ENCODE measurements at regions not wholly inside any gene's neighbourhood (a gene's known extent, or its start where the extent isn't known, plus 50 kb on each side); places are given as distances from the start of the nearest gene placed in this dataset.

DNA sequence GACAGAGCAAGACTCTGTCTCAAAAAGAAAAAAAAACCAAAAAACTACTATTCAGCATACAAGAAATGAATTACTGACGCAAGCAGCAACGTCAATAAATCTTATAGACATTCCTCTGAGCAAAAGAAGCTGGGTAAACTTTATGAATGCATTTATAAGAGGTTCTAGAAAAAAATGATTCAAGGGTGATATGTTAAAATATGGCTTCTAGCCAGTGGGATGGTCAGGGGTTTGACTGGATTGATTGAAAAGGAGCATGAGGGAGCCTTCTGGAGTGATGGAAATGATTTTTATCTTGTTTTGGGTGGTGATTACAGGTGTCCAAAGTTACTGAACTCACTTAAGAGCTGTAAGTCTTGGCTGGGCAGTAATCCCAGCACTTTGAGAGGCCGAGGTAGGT lies 64.9 kb upstream of the SALL4 start:
- no peak for DNase-seq

DNA sequence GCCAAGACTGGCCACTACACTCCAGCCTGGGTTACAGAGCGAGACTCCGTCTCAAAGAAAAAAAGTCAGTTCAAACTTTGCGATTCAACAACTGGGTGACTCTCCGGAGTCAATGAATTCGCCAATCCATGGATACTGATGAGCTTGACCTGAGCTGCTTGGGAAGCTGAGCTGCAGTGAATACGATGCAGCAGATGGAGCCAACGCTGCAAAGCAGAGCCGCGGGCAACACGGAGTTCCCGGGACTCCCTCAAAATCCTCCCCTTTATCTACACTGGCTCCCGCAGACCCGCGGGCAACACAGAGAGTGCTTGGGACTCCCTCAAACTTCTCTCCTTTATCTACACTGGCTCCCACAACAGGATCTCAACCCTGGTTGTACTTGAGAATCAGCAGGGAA lies 62.6 kb upstream of the SALL4 start:
- no peak for DNase-seq

DNA sequence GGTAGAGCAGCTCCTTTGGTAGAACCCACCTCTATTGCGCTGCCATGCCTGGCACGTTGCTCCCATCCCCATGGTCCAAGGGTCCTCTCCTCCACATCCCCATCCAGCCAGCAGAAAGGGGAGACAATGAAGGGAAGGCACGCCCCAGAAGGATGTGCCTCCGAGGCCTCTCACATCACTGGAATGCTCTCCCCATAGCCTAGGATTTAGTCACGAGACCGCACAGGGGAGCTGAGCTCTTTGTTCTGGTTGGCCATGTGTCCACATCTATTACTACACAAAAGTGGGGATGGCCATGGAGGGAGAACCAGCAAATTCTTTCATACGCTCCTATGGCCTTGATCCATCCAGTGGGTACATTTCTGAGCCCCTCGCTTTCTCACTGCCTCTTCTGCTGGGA lies 60.5 kb upstream of the SALL4 start:
- no peak for DNase-seq

DNA sequence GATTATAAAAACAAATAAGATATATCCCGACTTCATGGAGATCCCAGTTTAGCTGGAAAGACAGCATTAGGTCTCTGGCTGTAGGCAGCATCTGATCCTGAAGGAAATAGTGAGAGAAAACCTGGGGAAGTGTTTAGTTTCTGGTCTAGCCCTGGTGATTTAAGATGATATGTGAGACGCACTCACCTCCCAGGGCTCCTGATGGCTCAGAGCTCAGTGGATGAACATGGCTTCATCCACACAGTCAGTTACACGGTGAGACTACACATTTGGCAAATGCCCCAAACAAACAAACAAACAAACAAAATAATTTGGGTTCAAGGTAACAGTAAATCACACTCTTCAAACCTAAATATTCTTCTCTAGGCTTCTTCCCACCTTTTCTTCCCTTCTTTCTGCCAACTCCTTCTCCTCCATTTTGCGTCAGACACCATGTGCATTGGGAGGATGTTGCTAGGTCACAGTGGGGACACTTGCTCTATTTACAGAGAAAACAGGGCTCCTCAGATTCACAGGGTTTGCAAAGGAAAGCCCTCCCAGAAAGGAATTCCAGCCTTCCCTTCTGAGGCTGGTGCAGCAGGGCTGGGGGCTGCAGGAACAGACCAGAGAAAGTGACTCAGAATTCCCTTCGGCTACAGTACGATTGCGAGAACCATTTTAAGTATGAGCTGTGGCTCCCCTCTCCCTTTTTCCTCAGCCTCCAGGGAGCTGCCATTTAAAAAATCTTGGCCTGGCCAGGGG lies 59.6 kb upstream of the SALL4 start:
- no peak for DNase-seq

DNA sequence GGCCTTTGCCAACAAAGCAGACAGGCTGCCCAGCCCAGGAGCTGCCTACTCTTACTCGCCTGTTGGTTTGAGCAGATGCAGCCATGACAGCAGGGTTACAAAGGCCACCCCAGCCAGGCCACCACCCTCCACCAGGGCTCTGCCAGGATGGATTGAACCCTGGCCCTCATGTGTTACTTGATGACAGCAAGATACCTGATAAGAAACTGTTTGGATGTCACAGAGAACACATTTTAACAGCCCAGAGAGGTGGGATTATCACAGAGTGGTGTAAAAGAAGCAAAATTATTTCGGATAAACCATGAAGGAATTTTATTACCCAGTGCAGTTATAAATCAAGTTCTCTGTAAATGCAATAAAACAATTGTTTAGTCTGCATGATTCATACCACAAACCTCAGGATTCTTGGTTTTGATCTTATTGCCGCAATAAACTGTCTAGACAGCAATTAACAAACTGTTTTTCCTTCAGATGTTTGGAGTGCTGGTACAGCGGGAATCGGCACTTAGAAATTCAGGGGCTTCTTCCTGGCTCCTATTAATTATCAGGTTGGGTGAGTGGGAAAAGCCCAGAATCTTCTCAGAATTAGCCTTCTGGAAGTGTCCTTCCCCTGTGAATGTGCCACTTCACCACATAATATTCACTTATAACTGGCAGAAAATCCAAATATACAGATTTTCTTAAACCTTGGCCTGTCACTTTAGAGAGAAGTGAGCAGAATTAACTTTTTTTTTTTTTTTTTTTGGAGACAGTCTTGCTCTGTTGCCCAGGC lies 58.0 kb upstream of the SALL4 start:
- no peak for DNase-seq

DNA sequence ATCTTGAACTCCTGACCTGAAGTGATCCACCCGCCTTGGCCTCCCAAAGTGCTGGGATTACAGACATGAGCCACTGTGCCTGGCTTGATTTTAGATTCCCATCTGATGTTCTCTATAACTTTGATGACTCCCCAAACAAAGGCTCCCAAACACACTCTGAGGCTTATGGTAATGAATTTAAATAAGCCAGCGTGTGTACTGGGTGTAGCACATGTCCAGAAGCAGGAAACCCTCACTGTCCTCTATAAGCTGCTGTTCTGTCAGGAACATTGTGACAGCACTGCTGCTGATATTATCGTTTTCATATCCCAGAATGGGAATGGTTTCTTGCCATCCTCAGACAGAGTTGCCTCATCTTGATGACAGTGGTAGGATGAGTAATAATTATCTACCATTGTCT lies 54.1 kb upstream of the SALL4 start:
- no peak for DNase-seq

DNA sequence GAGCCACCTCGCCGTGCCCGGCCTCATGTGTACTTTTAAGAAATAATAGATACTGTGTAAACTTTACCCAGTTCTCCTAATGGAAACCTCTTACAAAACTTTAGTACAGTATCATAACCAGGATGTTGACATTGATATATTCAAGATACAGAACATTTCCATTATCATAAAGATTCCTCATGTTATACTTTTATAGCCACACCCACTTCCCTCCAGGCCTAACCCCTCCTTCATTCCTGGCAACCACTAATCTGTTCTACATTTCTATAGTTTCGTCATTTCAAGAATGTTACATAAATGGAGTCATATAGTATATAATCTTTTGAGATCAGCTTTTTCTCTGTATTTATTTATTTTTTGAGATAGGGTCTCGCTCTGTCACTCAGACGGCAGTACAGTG lies 52.6 kb upstream of the SALL4 start:
- DNase-seq = no peak
